GM21381 (cell line): ENCODE measurements at regions not wholly inside any gene's neighbourhood (a gene's known extent, or its start where the extent isn't known, plus 50 kb on each side); places are given as distances from the start of the nearest gene placed in this dataset.
"Not testable (repeated sequence)": the region's sequence is repeated elsewhere in the genome, so short reads cannot be mapped to it uniquely, and the experiment has no call there.

Source experiments
- ATAC-seq: cut with Tn5 transposase; IDR thresholded peaks from one replicate; pipeline ENCODE4 v1.9.1; 2021; ENCODE audit warnings: mild to moderate bottlenecking, moderate library complexity; ENCODE audit not compliant: unreplicated experiment

- ATAC-seq = no peak
These were observed 450.0 kb upstream of the EPHA3 start for GRCh38 chr3:88657459-88657858.

GRCh38 chr3:88661433-88661824 lies 446.0 kb upstream of the EPHA3 start:
- ATAC-seq = no peak

GRCh38 chr3:88668180-88668579 lies 439.2 kb upstream of the EPHA3 start:
- no peak for ATAC-seq

- ATAC-seq = no peak
These were observed 435.8 kb upstream of the EPHA3 start for GRCh38 chr3:88671573-88671972.

- ATAC-seq = no peak
These were observed 430.1 kb upstream of the EPHA3 start for GRCh38 chr3:88677298-88677697.

- ATAC-seq = no peak
These were observed 428.7 kb upstream of the EPHA3 start for GRCh38 chr3:88678747-88679146.

GRCh38 chr3:88690287-88690686 lies 417.1 kb upstream of the EPHA3 start:
- no peak for ATAC-seq

GRCh38 chr3:88691081-88691480 lies 416.3 kb upstream of the EPHA3 start:
- no peak for ATAC-seq

- no peak for ATAC-seq
These were observed 403.8 kb upstream of the EPHA3 start for GRCh38 chr3:88703501-88704059.

- no peak for ATAC-seq
These were observed 403.1 kb upstream of the EPHA3 start for GRCh38 chr3:88704338-88704737.

GRCh38 chr3:88707837-88708236 lies 399.6 kb upstream of the EPHA3 start:
- ATAC-seq = no peak

- no peak for ATAC-seq
These were observed 394.9 kb upstream of the EPHA3 start for GRCh38 chr3:88712552-88712951.

GRCh38 chr3:88713233-88713691 lies 394.2 kb upstream of the EPHA3 start:
- no peak for ATAC-seq

GRCh38 chr3:88725440-88726165 lies 381.8 kb upstream of the EPHA3 start:
- no peak for ATAC-seq

- no peak for ATAC-seq
These were observed 375.2 kb upstream of the EPHA3 start for GRCh38 chr3:88732186-88732585.

GRCh38 chr3:88742106-88742505 lies 365.3 kb upstream of the EPHA3 start:
- no peak for ATAC-seq

- no peak for ATAC-seq
These were observed 364.5 kb upstream of the EPHA3 start for GRCh38 chr3:88742674-88743507.

GRCh38 chr3:88744896-88745295 lies 362.5 kb upstream of the EPHA3 start:
- no peak for ATAC-seq

GRCh38 chr3:88747145-88747544 lies 360.3 kb upstream of the EPHA3 start:
- ATAC-seq = not testable (repeated sequence)

- no peak for ATAC-seq
These were observed 348.7 kb upstream of the EPHA3 start for GRCh38 chr3:88758676-88759075.

- no peak for ATAC-seq
These were observed 339.7 kb upstream of the EPHA3 start for GRCh38 chr3:88767746-88768145.

- ATAC-seq = no peak
These were observed 333.7 kb upstream of the EPHA3 start for GRCh38 chr3:88773766-88774165.
